GM12873 (cell line): ENCODE measurements at regions not wholly inside any gene's neighbourhood (a gene's known extent, or its start where the extent isn't known, plus 50 kb on each side); places are given as distances from the start of the nearest gene placed in this dataset.

Experiments used
- TF ChIP-seq, protein P1 (sequence below): IDR thresholded peaks from 2 replicates; pipeline ENCODE4 v1.5.1; 2012; ENCODE audit warnings: low read depth, mild to moderate bottlenecking, moderate library complexity, low read length, control low read depth; ENCODE audit not compliant: insufficient read depth; ENCODE audit errors: missing control alignments

DNA sequence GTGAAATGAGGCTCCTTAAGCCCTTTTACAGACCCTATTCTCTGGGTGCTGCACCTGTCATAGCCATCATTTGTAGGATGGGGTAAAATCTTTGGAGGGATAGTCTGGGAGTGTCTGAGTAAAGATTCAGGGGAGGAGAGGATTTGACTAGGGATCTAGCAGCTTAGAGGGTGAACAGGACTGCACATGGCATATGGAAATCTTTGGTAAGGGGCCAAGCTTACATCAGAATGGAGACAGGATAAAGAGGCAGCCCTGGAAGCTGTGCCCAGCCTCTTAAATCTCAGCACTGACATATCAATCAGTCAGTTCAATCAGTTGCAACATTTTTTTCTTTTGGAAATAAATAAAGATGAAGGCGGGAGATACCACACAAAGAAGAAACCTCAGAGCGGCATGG is 301.8 kb upstream of the CADM1 start:
- TF ChIP-seq, protein P1, sequence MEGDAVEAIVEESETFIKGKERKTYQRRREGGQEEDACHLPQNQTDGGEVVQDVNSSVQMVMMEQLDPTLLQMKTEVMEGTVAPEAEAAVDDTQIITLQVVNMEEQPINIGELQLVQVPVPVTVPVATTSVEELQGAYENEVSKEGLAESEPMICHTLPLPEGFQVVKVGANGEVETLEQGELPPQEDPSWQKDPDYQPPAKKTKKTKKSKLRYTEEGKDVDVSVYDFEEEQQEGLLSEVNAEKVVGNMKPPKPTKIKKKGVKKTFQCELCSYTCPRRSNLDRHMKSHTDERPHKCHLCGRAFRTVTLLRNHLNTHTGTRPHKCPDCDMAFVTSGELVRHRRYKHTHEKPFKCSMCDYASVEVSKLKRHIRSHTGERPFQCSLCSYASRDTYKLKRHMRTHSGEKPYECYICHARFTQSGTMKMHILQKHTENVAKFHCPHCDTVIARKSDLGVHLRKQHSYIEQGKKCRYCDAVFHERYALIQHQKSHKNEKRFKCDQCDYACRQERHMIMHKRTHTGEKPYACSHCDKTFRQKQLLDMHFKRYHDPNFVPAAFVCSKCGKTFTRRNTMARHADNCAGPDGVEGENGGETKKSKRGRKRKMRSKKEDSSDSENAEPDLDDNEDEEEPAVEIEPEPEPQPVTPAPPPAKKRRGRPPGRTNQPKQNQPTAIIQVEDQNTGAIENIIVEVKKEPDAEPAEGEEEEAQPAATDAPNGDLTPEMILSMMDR, result no peak

DNA sequence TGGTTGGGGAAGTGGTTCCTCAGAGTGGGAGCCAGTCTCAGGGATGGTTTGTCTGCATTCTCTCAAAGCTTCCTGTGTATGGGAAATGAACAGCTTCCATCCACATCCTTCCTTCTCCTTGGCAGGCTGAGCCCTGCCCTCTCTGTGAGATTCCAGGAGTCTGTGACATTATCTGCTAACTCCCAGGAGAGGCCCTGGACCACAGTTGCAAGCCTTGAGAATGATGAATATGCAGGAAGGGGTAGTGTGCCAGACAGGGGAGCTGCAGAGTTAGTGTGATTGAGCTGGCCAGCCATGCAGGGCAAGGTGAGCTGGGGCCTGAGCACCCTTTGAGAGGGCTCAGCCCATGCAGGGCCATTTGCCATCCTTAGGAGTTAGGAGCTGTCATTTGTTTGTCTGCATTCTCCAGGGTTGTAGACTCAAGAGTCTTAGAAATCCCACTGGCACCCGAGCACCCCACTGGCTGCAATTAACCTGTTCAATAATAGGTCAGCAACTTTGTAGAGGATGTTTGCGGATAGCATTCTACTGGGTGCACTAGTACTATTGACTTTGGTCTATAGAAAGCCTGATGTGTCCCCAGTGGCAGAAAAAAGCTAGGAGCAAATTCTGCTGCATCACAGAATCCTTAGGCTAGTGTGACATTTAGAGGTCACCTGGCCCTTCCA is 299.0 kb upstream of the CADM1 start:
- TF ChIP-seq, protein P1, result no peak

DNA sequence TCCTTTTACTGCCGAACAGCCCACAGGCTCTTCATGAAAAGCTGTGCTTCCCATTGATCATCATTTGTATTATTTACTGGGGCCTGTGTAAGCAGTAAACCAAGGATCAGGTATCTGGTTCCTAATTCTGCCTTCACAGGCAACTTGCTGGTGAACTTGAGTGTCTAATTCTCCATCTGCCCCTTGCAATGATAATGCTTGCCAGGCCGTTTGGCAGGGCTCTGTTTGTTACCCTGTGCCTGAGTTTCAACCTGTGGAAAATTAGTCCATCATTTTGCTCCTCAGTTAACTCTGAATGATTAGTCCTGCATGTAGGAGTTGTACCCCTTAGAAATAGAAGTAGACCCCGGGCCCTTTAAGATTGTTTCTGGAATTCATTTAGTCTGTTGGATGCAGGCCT is 298.4 kb upstream of the CADM1 start:
- TF ChIP-seq, protein P1, result no peak

DNA sequence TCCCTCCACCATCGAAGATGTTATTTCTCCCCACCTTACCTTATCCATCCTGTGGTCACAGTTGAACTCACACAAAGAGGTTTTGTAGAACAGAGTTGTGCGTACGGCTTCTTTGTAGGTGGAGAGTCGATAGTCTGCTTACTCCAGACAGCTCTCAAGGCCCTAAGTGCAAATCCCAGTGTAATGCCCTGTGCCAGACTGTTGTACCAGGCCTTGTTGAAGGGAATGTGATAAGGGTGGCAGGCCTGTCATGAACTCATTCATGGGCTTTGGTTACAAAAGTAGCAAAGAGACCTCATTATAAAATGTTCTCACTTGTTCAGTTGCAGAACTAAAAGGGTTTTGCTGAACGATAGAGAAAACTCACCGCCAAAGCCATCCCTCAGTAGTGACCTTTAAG is 288.7 kb upstream of the CADM1 start:
- TF ChIP-seq, protein P1, result no peak

DNA sequence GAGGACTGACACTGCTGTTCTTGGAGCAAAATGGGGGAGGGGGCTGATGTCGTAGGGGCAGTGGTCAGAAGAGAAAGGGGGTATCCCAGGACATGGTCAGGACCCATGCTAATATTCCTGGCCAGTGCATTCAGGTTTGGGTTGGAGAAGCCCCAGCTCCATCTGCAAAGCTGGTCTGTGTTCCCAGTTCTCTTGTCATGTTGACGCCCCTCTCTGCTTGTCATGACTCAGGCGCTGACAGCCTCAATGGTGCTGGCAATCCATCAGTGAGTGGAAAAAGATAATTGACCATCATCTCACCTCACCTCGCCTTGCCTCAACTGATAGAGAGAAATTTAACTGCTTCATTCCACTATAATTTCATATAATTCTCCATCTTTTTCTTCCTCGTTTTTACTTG is 283.1 kb upstream of the CADM1 start:
- TF ChIP-seq, protein P1, result no peak

DNA sequence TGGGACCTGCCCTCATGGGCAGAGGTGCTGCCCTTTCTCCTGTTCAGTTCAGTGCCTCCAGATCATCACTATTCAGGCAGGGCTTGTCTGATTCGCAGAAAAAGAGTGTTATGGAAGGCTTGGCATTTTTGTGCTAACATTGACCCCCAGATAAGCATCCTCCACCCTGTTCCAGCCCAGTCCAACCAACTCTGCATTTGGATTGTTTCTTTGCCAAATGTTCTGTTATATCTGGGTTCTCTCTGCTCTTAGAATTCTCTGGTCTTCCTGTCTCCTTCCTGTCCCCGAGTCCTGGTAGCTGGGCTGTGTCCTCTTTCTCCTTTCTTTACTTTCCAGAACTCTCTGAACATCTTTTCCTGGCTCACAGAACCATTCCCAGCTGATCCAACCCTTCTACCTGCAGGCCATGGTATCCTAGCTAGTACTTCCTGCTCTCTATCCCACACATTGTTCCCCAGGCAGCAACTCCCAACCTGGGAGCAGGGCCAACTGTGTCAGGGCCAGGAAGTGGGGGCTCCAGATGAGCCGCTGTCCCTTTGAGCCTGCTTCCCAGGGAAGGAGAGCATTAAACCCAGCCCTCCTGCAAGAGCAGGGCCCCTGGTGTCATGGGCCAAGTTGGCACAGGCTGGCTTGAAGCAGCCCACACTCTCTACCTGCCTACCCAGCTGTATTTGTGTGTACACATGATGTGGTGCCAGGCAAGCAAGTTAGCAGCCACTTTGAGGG is 280.7 kb upstream of the CADM1 start:
- TF ChIP-seq, protein P1, result no peak

DNA sequence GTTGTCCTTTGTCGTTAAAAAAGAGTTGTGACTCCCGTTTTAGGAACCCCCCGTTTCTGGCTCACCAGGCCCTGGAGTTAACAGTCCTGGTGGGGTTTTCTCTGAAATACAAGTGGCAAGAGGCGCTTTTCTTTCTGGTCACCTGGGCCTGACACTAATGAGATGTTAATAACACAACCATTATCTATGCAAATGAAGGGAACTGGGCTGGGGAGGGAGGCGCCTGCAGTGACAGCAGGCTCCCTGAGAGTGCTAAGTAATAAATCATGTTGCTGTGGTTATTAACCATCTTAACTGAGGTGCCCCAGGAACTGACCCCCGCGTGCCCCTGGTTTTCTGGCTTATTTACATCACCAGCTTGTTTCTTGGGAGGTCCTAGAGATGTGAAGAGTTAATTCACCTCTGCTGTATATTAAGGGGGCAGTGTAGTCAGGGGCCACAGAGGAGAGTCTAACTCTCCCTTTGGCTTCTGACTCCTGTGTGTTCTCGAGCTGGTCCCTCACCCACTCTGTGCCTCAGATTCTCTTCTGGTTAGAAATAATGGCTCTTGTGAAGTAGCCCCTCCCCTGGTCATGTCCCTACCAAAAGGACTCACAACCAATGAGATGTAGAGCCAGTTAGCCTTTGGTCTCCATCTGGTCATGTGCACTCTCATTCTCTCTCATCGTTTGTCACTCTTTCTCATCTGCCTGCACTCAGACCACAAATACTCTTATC is 276.6 kb upstream of the CADM1 start:
- TF ChIP-seq, protein P1, result no peak
